GM19467 (cell line): ENCODE measurements at regions not wholly inside any gene's neighbourhood (a gene's known extent, or its start where the extent isn't known, plus 50 kb on each side); places are given as distances from the start of the nearest gene placed in this dataset.
A peak's percentile ranks its signal among the peaks of the same experiment; 100 is the strongest.
"Not testable (repeated sequence)": the region's sequence is repeated elsewhere in the genome, so short reads cannot be mapped to it uniquely, and the experiment has no call there.

Source experiments
- ATAC-seq: cut with Tn5 transposase; IDR thresholded peaks from one replicate; pipeline ENCODE4 v1.9.1; 2021; ENCODE audit warnings: mild to moderate bottlenecking, moderate library complexity; ENCODE audit not compliant: unreplicated experiment

DNA sequence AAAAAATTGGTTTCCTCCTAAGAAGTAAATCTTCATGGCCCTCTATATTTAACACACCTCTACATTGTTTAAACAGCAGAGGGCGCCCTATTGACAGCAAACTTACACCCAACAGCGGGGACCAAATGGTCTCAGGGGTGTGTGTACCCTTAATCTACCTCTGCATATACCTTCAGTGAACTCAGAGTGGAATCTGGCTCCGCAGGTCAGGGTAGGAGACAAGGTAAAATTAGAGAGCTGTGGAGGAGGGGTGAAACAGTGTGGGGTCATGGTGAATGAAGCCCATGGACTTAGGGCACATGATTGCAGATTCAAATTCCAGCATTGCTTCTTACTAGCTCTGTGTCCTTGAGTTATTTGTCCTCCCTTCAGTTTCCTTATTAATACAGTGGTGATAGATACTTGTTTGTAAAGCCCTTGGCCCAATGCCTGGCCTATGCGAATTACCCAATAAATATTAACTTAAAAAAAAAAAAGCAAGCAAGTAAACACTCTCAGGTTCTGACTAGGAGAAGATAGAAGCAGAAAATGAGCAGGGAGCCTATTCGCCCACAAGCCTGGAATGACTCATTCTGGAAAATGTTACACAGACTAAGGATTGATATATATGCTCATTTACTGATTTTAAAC is 122.9 kb downstream of the CAVIN4 start:
- ATAC-seq: no peak

DNA sequence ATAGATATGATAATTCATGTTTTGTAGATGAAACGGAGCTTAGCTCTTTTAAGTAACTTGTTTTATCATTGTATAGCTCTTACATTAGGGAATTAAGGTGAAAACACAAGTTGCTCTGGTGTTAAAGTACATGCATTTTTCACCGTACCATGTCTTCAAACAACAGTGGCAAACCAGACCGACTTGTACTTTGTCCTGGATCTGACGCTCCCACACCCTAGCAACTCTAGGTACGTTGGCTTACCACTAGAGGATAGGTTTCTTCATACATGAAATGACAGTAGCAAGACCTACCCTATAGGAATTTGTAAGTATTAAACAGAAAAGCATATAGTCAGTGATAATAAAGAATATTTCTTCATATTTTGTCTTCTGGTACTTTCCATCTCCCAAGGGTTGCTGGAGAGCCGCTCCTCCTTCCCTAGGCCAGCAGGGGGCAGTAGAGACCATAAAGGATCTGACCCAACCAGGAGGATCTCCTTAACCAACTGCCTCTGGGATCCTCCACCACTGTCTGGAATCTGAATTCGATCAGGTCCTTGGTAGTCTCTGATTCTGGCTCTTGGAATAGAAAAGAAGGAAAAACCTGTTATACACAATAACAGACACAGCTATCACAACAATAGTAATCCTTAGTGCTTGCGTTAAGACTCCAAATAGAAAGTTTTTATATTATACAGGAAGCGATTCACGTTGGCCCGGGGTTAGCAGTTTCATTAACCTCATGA is 136.7 kb downstream of the CAVIN4 start:
- peak; percentile 87 for ATAC-seq

DNA sequence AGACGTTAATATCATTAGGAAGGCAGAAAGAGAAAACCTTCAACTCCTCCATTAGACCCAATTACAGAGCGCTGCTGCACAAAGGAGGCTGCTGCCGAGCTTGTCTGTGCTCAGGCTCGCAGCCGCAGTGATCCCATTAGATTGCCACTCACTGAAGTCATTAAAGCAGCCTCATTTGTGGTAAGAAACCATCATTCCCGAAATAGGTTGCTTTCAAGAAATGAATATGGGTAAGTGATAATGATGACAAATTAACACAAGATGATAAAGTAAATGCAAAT is 137.2 kb downstream of the CAVIN4 start:
- no peak for ATAC-seq

DNA sequence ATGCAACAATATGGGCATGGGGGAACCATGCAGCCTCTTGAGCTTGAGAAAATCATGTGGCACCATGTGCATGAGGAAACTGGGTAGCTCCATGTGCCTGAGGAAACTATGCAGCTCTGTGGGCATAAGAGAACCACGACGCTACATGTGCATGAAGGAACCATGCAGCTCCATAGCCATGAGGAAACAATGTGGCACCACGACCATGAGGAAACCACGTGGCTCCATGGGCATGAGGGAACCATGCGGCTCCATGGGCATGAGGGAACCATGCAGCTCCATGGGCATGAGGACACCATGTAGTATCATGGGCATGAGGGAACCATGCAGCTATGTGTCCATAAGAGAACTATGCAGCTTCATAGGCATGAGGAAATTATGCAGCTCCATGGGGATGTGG is 140.8 kb downstream of the CAVIN4 start:
- ATAC-seq: no peak

DNA sequence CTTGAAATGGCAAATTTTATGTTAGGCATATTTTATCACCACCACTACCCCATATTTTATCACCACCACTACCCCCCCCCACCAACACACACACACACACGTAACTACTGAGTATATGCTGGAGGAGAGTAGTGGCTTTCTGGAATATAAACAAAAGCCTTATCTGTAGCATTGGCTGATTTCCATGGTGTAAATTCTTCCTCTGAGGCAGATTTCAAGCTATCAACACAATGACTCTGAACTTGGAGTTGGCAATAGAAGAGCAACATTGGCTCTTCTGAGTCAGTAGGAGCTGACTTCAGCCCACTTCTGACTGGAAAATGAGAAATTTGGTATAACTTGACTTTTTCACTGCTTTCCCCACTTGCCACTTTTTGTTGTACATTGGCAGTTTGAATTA is 143.0 kb downstream of the CAVIN4 start:
- ATAC-seq: no peak

DNA sequence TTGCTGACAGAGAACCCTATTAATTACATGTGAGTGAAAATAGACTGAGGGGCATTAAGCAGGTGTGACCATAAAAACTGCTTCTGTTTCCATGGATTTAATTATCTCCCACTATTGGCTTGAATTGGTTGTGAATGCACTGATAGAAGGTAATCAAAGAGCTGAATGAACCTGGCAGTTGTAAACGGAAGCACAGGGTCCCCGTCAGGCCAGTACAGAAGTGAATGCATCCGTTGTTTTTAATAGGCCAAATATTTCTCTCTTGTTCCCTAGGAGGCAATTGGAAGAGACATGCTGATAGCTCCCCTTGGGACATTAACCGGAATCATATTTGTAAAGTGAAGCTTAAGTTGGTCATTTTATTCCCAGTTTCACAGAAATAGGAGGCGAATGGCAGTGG is 147.0 kb downstream of the CAVIN4 start:
- no peak for ATAC-seq

DNA sequence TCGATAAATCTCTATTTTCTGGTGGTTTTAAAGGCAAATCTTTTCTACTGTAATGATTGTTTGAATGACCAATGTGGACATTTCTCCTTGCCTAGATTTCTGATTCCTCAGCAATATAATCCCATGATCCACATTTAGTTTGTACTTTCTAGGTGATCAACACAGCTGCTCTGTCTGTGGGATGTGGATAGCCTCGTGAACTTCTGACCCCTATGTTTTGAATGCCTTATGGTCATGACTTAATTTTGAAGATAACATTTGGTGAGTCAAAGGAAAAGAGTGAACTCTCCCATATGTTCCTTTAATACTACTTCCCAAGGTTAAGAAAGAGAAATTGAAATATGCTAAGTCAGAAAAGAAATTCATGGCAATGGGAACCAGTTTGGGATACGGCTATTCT is 147.5 kb downstream of the CAVIN4 start:
- no peak for ATAC-seq

DNA sequence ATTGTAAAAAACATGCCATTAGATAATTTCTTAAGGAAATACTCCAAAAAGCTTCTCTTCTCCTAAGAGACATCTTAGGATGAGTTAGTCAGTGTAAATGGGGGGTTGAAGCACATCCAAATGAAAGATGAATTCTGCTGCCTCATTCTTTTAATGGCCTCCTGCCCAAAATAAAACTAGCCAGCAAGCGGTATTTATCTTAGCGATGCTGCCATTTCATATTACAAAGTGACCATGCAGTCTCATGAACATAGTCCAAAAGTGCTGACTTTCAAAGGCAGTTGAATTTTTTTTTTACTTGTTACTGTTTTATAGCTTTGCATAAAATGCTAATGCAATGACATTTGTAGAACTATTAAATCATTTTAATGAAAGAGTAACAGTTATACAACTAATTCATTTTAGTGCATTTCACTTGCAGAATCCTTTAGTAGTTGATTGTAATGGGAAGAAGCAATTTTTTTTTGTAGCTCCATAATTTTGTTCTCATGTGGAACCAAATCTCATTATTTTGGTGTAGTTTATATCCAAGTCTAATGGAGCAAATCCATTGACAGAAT is 151.5 kb downstream of the CAVIN4 start:
- no peak for ATAC-seq

DNA sequence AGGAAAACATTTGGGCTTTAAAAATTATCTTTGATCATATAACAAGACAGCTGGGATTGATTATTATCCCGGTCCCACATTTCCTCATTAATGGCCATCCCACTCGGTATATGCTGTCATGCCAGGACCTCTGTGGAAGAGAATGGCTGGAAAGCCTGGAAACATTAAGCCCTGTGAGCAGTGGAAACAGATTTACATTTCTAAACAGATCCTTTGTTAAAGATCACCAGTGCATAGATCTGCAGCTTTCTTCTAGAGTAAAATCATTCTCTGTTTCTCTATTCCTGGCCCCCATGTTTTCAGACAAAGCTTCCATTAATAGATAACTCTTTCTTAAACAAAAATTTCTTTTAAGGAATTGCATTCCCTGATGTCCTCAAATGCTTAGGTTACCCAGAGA is 152.2 kb downstream of the CAVIN4 start:
- ATAC-seq: no peak

DNA sequence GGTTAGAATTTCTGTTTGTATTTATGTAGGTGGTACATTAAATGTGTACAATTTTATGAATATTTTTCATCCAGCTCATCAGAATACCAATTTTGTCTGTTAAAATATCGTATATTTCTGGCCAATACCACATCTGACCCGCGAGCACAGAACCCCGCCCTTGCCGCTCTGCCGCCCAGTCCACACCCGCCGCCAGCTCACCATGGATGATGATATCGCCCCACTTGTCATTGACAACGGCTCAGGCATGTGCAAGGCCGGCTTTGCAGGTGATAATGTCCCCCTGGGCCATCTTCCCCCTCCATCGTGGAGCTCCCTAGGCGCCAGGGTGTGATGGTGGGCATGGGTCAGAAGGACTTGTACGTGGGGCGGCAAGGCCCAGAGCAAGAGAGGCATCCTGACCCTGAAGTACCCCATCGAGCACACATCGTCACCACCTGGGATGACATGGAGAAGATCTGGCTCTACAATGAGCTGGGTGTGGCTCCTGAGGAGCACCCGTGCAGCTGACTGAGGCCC is 153.2 kb downstream of the CAVIN4 start:
- ATAC-seq: no peak

DNA sequence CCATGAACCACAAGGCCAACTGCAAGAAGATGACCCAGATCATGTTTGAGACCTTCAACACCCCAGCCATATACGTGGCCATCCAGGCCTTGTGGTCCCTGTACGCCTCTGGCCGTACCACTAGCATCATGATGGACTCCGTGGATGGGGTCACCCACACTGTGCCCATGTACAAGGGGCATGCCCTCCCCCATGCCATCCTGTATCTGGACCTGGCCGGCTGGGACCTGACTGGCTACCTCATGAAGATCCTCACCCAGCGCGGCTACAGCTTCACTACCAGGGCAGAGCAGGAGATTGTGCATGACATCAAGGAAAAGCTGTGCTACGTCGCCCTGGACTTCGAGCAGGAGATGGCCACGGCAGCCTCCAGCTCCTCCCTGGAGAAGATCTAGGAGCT is 153.7 kb downstream of the CAVIN4 start:
- no peak for ATAC-seq

DNA sequence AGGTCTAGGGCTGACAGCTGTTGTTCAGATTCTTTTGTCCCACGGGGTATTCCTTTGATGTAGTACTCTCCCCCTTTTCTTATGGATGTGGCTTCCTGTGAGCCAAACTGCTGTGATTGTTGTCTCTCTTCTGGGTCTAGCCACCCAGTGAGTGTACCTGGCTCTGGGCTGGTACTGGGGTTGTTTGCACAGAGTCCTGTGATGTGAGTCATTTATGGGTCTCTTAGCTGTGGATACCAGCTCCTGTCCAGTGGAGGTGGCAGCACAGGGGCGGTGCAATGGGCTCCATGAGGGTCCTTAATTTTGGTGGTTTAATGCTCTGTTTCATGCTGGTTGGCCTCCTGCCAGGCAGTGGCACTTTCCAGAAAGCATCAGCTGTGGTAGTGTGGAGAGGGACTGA is 161.3 kb downstream of the CAVIN4 start:
- no peak for ATAC-seq

DNA sequence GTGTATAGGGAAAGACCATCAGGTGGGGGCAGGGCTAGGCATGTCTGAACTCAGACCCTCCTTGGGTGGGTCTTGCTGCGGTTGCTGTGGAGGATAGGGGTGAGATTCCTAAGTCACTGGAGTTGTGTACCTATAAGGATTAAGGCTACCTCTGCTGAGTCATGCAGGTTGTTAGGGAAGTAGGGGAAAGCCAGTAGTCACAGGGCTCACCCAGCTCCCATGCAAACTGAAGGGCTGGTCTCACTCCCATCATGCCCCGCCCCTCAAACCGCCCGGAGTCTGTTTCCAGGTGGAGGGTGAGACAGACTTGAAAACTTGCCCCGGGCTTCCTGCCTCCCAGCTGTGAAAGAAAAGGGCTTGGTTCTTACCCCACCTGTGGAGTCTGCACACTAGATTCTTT is 161.8 kb downstream of the CAVIN4 start:
- no peak for ATAC-seq

DNA sequence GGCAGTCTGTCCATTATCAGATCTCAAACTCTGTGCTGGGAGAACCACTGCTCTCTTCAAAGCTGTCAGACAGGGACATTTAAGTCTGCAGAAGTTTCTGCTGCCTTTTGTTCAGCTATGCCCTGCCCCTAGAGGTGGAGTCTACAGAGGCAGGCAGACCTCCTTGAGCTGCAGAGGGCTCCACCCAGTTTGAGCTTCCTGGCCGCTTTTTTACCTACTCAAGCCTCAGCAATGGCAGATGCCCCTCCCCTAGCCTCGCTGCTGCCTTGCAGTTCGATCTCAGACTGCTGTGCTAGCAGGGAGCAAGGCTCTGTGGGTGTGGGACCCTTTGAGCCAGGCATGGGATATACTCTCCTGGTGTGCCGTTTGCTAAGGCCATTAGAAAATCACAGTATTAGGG is 171.1 kb downstream of the CAVIN4 start:
- not testable (repeated sequence) for ATAC-seq

DNA sequence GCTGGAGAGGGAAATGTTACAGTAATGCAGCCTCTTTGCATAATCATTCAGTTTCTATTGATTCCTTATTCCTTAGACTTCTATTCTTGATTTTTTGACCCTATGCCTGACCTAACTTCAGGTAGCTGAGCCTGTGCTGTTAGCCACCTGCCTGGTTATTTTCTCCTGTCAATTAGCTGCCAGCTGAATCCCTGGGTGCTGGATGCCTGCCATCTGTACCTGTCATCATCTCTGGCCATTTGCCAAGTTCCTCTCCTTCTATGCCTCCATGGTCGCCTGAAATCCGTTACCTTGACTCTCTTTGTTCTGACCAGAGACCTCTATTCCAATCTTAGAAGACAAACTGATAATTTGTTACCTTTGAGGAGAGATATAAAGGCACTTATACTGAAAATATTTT is 178.3 kb downstream of the CAVIN4 start:
- ATAC-seq: no peak

DNA sequence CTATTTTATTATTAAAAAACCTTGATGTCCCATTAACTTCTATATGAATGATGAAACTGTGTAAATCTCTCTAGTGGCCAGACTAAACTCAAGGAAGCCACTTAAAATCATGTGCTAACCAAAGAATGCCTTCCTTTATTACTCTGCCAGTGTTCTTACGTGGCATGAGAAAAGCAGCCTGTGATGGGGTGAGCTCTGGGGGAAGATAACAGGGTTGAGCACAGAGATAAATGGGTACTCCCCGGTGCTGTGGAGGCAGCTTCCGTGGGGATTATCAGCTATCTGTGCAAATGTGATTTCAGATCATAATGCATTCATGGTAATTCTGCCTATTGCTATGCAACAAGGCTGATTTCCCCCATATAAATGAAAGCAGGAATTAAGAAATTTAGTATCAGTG is 181.3 kb downstream of the CAVIN4 start:
- no peak for ATAC-seq

DNA sequence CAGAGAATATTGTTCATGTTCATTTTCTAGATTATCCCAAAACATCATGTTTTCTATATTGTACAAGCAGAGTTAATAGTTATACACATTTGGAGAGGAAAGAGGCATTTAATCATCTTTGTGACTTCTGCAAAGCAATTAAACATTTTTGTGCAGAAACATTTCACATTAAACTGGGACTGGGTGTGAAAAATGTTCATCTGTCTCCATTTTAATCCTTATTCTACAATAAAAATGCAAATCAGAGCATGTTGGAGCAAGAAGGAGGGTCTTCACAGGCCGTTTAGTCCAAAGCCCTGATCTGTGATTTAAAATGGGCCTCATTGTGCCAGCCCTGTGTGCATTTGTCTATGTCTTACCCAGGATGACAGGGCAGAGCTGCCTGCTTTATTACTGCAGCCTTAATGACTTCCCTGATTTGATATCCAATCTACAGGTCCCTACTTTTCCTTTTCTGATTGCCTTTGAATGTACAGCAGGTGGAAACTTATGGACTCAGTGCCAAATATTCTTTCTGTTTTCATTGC is 183.5 kb downstream of the CAVIN4 start:
- no peak for ATAC-seq

DNA sequence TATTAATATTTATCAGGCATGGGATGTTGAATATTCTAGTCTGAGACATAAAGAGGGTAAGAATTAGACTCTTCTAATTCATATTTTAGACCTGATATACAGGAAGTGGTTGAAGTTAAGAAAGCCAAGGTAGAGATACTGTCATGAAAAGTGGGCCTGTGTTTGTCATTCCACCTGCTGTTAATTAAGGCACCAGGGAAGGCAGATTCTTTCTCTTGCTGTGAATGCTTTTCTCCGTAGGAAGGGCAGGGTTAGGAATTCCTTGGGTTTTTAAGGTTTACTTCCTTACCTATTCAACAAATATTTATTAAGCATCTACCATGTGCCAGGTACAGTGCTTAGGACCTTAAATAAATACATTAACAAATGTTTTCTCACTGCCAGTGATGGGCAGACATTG is 196.4 kb downstream of the CAVIN4 start:
- no peak for ATAC-seq

DNA sequence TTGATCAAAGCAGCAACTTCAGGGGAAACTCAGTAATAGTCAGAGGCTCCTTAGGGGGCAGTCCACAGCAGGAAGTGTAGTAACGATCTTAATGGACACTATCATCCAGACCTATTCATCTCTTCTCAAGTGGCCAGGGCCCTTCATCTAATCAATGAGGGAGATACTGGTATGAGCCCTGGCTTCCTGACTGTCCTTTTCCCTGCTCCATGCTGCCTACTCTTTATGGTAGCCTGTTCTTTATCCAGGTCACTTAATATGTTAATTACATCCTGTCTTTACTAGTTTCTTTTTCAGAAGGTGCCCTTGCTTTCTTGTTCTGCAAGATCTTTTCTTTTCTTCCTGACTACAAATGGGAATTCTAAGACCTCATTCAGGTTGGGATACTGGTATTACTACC is 197.1 kb downstream of the CAVIN4 start:
- no peak for ATAC-seq

DNA sequence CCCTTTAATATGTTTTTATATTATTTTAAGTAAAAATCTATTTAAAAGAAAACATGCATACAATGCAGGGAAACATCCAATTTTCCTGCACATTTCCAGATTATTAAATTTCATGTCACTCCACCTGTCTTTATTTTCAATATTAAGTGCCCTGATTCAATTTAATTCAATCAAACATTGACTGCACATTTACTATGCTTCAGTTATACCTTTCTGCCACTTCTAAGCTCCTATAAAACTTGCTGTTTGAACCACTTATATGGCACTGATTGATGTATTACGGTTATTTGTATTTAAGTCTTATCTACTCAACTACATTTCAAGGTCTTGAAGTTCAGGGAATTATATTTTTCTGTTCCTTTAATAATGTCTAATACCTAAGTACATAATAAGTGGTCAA is 198.0 kb downstream of the CAVIN4 start:
- no peak for ATAC-seq

DNA sequence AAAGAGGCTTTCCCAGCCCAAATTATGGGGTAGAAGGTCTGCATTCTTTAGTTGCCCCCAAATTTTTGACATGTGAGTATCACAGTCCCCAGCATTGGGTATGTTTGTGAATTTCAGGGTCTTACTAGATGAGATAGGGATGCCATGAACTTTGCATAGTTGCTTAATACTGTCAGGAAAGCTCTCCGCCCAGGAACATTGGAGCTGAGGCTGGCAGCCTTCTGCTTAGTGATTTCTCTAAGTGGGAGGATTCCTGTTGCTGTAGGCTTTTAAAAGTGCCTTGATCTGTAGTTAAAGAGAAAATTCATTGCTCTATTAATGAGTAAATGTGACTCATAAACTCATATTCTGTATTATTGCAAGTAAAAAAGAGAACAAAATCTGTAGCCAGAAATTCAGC is 206.9 kb downstream of the CAVIN4 start:
- ATAC-seq: no peak

DNA sequence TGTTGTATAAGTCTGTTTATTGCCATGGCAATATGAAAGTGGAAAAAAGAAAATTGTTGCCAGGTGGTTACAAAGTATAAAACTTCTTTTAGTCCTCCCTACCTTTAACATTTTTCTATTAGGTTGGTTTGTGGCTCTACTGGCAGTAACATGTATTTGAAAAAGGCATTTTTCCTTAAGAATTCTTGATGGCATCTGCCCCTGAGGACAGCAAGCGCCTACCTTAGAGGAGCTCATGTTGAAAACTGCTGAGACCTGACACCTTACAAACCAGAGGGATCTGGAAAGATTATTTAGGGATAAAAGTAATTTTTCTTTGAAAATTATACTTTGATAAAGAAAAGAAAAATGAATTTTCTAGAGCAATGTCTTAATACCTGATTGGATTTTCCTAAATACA is 208.1 kb downstream of the CAVIN4 start:
- no peak for ATAC-seq
